GM04503 (cell line): ENCODE measurements at regions not wholly inside any gene's neighbourhood (a gene's known extent, or its start where the extent isn't known, plus 50 kb on each side); places are given as distances from the start of the nearest gene placed in this dataset.

Experiments used
- DNase-seq: peaks from one replicate; pipeline ENCODE4 v3.0.0-alpha.2; 2012; ENCODE audit warnings: low read depth

DNA sequence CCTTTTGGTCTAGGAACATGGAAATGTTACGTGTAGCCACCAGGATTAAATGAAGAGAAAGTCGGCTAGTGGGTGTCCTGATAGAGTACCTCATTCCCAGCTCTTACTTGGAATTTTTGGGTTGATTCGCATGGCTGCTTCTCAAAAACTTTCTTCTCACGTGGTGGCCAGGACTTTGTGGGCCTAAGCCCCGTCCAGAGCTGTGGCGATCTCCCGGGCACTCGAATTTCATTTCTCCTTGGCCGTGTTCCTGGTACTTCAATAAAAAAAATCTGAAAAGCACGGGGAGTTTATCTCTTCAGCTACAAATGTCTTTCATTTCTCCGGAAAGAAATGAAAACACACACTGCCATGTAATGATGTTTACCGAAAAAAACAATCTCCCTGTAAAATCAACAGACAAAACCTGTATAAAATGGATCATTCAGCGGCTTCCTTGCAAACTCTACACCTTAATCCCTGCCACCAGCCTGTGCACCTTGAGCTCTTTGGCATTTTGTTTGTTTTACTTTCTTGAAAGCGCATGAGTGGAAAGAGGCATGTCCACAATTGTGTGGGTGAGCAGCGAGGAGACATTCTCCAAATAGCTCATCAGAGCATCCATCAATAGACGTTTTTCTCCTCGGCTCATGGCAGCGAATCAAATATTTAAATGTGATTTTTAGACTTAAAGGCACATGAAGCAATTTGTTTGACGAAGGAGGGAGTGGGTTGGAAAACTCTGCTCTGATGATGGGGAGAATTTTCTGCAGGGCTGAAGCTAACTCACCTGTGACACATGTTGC is 173.1 kb downstream of the TFAP2C start:
- no peak for DNase-seq

DNA sequence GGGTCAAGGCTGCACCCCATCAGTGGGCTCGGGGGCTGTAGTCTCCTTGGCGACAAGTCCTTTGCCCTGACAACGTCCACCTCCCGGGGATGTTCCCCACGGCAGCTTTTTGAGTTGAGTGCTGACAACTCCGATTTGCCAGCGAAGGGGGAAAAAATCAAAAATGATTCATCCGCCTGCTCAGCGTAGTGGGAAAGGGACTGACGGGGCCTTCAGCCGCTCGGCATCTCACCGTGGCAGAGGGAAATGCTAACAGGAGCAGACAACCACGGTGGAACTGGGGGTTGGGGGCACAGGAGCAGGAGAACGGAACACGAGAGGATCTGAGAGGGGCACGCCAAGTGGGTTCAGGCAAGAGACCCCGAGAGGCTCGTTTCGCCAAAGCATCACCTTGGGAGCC is 173.7 kb downstream of the TFAP2C start:
- no peak for DNase-seq

GRCh38 chr20:56805313-56805712 is 176.2 kb downstream of the TFAP2C start:
- no peak for DNase-seq

DNA sequence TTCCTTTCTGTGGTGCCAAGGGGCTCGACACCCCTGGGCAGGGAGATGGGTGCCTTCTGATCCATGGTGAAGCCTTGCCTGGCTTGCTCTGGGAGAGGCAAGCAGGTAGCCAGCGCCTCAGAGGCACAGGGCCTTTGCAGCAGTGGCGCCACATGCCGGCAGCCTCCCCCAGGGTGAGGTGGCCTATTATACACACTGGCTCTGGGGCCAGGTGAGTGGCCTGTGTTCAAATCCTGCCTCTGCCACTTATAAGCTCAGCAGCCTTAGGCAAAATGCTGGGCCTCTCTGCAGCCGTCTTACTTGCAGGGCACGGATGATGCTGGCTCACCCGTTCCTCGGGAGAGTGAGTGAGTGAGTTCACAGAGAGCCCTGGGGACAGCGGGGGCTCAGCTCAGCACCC is 176.9 kb downstream of the TFAP2C start:
- DNase-seq, result no peak

DNA sequence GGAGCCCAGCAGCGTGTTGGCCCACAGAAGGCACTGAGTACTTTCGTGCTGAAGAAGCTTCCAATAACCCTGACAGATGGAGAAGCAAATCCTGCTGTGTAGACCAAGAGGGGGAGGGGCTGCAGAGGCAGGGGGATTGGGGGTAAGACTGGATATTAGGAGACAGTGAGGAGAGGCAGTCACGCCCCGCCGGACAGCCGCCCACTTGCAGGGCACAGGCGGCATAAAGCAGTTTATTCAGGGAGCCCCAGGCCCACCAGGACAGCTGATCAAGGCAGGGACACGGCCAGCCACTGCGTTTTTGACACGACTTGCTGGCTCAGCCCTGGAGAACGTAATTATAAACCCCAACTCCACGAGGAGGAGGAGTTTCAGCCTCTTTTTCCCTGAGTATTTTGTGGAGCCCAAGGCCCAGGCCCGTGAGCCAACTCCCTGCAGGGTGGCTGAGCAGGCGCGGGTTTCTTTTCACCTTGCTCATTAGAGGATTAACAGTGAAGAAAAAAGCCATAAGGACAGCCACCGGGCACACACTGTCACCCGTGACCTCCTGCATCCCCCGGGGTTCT is 177.9 kb downstream of the TFAP2C start:
- DNase-seq, result no peak

DNA sequence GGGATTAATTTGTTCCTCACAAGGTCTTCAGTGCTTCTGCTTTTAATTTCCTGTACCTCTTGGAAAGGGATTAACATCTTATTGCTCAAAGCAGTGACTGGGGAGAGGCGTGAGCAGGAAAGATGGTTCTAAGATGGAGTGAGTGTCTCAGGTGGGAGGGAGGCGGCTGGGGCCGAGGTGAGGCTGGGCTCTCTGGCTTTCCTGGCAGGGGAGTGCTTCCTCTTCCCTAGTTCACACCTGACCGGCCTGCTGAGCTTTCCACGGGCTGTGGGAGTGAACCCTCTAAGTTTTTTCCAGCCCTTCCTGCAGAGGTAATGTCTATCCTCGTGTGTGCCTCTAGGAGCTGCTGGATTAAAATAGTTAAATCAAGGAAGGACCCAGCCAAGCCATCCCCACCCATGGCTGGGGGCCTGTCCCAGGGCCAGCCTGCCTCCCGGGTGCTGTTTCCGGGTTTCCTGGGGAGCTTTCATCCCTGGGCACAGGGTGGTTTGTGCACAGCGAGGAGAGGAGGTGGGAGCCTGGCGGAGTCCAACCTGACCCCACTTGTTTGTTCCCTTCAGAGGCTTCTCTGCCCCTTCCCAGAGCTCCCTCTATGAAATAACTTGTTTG is 179.1 kb downstream of the TFAP2C start:
- DNase-seq, result no peak

DNA sequence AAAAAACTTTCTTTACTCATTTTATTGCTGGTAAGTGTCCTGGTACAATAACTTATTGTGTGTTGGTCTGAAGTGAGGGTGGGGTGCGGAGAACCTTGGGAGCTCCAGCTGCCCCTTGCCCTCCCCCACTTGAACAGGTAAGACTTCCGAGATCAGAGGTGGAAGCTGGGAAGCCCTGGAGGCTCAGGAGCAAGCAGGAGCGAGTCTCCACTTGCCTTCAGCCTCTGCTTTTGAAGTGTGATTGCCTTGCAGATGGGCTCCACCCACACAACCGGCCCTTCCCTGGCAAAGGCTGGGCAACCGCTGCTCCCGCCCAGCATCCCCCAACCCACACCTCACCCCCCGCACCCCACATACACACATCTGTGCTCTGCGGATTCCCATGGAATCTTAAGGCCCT is 179.6 kb downstream of the TFAP2C start:
- DNase-seq, result no peak

- DNase-seq, result no peak
Measured at GRCh38 chr20:56809668-56810067, 180.6 kb downstream of the TFAP2C start.

DNA sequence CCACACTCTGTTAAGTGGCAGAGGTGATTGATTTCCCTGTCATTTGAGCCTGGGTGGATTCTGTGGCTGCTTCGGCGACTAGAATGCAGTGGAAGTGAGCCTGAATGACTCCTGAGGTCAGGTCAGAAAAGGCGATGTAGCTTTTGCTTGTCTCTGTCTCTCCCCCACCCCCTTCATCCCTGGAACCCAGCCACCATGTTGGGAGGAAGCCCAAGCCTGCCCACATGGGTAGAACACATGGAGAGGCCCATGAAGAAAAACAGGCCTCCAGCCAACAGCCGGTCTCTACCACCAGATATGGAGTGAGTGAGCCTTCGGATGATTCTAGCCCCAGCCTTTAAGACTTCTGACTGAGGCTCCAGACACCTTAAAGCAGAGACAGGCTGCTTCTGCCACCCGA is 181.0 kb downstream of the TFAP2C start:
- no peak for DNase-seq

DNA sequence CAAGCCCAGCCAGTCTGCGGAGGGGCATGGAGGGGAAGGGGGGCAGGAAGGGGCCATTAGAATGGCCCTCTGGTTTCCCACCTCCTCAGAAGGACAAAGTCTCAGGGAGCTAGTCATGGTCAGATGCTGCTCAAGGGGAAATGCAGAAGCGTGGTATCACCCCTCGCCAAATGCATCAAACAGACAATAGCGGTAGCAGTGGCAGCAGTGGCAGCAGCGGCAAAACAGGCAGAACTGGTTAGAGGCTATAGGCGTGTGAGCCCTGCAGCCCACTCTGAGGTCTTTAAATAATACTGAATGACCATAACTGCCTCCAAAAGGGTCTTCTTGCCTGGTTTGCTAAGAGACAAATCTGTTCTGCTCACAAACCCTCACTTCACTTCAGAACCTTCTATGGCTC is 186.7 kb downstream of the TFAP2C start:
- DNase-seq, result no peak

DNA sequence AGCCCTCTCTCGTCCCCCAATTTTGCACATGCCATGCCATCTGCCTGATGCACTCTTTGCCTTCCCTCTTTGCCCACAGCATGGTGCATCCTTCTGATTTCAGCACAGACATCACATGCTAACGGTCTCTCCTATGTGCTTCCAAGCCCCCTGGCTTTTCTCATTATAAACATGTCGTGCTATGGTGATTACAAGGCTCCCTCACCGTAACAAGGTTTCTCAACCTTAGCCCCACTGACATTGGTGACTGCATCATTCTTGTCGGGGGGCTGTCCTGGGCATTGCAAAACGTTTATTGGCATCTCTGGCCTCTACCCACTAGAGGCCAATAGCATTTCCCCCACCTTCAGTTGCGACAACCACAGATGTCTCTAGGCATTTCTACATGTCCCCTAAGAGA is 187.2 kb downstream of the TFAP2C start:
- DNase-seq, result no peak

GRCh38 chr20:56817780-56818675 is 188.9 kb downstream of the TFAP2C start:
- no peak for DNase-seq

GRCh38 chr20:56820984-56821383 is 191.9 kb downstream of the TFAP2C start:
- DNase-seq, result no peak

GRCh38 chr20:56826306-56826704 is 197.2 kb downstream of the TFAP2C start:
- DNase-seq, result no peak

DNA sequence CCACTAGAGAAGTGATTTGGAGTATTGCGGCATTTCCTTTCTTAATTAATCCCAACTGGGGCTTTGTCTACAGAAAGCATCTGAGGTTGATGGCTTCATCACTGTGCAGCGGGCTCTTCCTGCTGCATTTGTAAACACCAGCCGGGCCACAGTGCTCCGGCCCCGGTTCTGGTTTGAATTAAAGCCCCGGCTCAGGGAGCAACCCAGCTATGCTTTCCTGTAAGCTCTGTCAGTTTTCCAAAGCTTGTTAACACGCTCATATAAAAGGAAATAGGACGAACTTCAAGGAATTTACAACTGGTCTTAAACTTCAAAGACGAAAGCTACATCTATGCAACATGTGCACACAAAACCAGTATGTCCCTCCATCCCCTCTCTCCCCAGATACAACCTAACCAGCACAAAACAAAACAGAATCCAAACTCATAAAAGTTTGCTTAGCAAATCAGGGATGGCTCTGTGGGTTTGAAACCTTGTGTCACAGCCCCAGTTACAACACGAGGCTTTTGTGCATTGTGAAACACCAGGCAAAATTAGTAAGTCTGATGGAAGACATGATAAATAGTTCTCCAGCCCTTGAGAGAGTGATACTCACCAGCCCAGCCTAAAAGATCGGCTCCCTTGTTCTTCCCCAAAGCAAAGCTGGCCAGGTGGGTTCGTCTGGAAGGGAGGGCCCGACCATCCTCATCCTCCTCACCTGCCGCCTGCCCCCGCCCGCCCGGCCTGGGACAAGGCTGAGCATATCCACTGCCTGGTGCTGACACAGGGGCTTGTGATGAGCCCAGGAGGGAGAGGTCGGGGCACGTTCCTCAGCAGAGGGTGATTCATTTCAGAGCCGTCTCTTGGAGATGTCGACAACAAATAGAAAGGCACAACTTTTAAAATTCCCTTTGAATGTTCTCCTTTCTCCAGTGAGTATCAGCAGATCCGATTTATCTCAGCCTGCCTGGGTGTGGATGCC is 197.9 kb downstream of the TFAP2C start:
- DNase-seq, result peak; percentile 90

GRCh38 chr20:56827763-56828162 is 198.7 kb downstream of the TFAP2C start:
- no peak for DNase-seq

DNA sequence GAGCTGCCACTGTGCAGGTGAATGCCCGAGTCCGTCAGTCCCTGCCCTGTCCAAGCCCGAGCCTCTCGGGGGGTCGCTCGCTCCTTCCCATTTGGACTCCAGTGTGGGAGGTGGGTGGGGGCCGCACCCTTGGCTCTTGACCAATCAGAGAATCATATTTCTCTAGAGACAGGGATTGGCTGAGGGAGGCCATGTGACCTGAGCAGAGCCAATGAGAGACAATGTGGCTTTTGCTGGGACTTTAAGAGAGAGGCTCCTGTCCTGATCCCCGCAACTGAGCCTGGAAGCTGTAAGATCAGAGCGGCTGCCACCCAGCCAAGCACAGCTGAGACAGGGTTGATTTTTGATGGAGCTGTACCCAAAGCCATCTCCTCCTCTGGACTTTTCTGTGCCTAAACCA is 199.3 kb downstream of the TFAP2C start:
- no peak for DNase-seq

DNA sequence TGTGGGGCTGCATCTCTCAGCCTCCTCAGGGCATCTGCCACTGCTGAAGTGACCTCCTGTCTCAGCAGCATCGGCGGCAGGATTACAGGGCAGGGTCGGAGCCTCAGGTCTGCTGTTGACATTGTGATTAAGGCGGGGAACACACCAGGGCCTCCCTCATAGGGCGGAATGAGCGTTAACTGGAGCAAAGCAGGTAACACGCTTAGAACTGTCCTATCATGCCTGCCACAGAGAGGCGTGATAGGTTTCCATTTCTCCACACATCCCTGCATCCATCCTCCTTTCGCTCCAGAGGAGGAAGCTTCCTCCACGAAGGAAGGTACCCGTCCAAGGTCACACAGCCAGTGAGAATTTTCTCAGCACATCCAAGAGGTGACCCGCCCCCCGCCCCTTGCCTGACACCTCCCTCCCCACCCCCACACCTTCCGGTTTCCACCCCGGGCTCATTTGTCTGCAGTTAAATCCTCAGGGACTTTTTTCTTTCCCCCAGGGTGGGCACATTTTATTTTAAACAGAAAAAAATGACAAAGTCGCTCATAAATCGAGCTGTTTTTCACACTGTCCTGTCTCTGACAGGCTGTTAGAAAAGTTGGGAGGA is 200.8 kb downstream of the TFAP2C start:
- no peak for DNase-seq

DNA sequence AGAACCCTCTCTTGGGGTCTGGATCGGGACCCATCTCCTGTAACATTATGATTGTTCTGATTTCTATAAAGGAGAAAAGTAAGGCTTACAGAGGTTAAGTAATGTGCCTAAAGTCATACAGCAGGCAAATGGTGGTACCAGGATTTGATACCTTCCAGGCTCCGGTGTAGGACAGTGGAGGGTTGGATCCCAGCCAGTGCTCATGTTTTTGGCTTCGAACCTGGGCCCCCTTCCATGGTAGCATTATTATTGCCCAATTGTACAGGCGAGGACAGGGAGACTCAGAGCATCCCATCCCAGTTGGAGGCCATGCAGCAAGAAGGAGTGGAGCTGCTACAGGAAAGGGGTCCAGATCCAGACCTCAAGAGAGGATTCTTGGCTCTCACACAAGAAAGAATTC is 202.7 kb downstream of the TFAP2C start:
- no peak for DNase-seq

DNA sequence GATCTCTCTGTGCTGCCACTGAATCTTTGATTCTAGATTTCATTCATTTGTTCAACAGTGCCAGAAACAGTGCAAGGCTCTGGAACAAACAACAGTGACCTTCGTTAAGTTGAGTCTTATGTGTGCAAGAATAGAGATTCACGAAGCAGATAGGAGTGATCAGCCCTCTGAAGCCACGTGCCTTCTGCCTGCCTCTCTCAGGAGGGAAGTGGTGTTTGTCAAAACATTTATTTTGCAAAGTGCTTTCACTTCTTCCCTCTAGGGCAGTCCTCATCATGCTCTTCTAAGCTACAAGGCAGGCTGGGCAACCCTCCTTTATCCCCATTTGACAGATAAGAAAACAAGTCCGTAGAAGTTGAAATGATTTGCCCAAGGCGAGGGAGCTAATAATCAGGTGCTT is 204.3 kb downstream of the TFAP2C start:
- no peak for DNase-seq
